ENCODE measurements at regions not wholly inside any gene's neighbourhood (a gene's known extent, or its start where the extent isn't known, plus 50 kb on each side); places are given as distances from the start of the nearest gene placed in this dataset.

DNA sequence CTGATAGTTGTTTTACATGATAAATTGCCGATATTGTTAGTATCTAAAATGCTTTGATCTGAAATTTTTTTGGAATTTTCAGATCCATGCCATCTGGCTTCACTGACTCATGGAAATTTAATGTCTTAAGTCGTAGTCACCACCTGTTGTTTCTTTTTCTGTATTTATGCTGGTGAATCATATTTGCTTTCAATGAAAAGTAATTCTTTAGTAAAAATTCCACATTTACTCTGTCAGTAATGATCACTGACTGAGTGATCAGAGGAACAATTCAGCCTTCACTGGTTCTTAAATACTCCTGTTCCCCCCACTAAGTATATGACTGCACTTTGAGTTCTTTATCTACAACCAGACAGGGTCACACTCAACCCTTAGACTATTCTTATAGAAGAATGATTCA lies 185.6 kb upstream of the NRIP1 start:
- Histone ChIP-seq H4K20me1 (replicated peaks; ENCODE audit: insufficient read depth) (no peaks in the 10 kb centered on the region), H2AFZ (no peak overlapping the region), H3K9me2 (ENCODE audit: insufficient read depth) (peaks cover 9% of the 10 kb centered on the region; the same call in 1 of the 2 replicates), H3F3A (replicated peaks; ENCODE audit: low read depth) (no peaks in the 10 kb centered on the region), H3K79me2 (replicated peaks; ENCODE audit: insufficient read depth) (no peaks in the 10 kb centered on the region), H3K4me3 (no peak overlapping the region), H3K27me3 (ENCODE audit: insufficient read depth) (peaks cover 3% of the 10 kb centered on the region), H3K4me2 (no peak overlapping the region), H3K4me1 (ENCODE audit: insufficient read depth) (no peaks in the 10 kb centered on the region), H3K27ac (ENCODE audit: low read depth) (no peak overlapping the region), H3K36me3 (ENCODE audit: insufficient read depth) (no peaks in the 10 kb centered on the region)
- peaks cover 3% of the 10 kb centered on the region for H3K27me3 Mint-ChIP-seq (ENCODE audit: insufficient read depth, low read depth, poor library complexity)
- H3K9me3 Mint-ChIP-seq: no peaks in the 10 kb centered on the region
- TF ChIP-seq ZNF114 (CRISPR knock-in tag; IDR thresholded peaks at IDR 0.05) (no peak), CREB1 (CRISPR knock-in tag; IDR thresholded peaks at IDR 0.05; ENCODE audit: low read depth) (no peak), STAT1 (IDR thresholded peaks at IDR 0.05; ENCODE audit: unreplicated experiment) (no peak), ZNF331 (CRISPR knock-in tag; IDR thresholded peaks at IDR 0.05; ENCODE audit: low read depth) (no peak), EZH2 (IDR thresholded peaks at IDR 0.05; ENCODE audit: low read depth, unreplicated experiment) (no peak), POLR2AphosphoS5 (IDR thresholded peaks at IDR 0.05; ENCODE audit: low read depth) (no peak)
- TF ChIP-seq, protein P1, sequence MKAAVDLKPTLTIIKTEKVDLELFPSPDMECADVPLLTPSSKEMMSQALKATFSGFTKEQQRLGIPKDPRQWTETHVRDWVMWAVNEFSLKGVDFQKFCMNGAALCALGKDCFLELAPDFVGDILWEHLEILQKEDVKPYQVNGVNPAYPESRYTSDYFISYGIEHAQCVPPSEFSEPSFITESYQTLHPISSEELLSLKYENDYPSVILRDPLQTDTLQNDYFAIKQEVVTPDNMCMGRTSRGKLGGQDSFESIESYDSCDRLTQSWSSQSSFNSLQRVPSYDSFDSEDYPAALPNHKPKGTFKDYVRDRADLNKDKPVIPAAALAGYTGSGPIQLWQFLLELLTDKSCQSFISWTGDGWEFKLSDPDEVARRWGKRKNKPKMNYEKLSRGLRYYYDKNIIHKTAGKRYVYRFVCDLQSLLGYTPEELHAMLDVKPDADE (IDR thresholded peaks at IDR 0.05): no peak
- TF ChIP-seq, protein P2, sequence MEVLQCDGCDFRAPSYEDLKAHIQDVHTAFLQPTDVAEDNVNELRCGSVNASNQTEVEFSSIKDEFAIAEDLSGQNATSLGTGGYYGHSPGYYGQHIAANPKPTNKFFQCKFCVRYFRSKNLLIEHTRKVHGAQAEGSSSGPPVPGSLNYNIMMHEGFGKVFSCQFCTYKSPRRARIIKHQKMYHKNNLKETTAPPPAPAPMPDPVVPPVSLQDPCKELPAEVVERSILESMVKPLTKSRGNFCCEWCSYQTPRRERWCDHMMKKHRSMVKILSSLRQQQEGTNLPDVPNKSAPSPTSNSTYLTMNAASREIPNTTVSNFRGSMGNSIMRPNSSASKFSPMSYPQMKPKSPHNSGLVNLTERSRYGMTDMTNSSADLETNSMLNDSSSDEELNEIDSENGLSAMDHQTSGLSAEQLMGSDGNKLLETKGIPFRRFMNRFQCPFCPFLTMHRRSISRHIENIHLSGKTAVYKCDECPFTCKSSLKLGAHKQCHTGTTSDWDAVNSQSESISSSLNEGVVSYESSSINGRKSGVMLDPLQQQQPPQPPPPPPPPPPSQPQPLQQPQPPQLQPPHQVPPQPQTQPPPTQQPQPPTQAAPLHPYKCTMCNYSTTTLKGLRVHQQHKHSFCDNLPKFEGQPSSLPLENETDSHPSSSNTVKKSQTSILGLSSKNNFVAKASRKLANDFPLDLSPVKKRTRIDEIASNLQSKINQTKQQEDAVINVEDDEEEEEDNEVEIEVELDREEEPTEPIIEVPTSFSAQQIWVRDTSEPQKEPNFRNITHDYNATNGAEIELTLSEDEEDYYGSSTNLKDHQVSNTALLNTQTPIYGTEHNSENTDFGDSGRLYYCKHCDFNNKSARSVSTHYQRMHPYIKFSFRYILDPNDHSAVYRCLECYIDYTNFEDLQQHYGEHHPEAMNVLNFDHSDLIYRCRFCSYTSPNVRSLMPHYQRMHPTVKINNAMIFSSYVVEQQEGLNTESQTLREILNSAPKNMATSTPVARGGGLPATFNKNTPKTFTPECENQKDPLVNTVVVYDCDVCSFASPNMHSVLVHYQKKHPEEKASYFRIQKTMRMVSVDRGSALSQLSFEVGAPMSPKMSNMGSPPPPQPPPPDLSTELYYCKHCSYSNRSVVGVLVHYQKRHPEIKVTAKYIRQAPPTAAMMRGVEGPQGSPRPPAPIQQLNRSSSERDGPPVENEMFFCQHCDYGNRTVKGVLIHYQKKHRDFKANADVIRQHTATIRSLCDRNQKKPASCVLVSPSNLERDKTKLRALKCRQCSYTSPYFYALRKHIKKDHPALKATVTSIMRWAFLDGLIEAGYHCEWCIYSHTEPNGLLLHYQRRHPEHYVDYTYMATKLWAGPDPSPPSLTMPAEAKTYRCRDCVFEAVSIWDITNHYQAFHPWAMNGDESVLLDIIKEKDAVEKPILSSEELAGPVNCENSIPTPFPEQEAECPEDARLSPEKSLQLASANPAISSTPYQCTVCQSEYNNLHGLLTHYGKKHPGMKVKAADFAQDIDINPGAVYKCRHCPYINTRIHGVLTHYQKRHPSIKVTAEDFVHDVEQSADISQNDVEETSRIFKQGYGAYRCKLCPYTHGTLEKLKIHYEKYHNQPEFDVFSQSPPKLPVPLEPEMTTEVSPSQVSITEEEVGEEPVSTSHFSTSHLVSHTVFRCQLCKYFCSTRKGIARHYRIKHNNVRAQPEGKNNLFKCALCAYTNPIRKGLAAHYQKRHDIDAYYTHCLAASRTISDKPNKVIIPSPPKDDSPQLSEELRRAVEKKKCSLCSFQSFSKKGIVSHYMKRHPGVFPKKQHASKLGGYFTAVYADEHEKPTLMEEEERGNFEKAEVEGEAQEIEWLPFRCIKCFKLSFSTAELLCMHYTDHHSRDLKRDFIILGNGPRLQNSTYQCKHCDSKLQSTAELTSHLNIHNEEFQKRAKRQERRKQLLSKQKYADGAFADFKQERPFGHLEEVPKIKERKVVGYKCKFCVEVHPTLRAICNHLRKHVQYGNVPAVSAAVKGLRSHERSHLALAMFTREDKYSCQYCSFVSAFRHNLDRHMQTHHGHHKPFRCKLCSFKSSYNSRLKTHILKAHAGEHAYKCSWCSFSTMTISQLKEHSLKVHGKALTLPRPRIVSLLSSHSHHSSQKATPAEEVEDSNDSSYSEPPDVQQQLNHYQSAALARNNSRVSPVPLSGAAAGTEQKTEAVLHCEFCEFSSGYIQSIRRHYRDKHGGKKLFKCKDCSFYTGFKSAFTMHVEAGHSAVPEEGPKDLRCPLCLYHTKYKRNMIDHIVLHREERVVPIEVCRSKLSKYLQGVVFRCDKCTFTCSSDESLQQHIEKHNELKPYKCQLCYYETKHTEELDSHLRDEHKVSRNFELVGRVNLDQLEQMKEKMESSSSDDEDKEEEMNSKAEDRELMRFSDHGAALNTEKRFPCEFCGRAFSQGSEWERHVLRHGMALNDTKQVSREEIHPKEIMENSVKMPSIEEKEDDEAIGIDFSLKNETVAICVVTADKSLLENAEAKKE (CRISPR knock-in tag; IDR thresholded peaks at IDR 0.05): no peak
- TF ChIP-seq, protein P3, sequence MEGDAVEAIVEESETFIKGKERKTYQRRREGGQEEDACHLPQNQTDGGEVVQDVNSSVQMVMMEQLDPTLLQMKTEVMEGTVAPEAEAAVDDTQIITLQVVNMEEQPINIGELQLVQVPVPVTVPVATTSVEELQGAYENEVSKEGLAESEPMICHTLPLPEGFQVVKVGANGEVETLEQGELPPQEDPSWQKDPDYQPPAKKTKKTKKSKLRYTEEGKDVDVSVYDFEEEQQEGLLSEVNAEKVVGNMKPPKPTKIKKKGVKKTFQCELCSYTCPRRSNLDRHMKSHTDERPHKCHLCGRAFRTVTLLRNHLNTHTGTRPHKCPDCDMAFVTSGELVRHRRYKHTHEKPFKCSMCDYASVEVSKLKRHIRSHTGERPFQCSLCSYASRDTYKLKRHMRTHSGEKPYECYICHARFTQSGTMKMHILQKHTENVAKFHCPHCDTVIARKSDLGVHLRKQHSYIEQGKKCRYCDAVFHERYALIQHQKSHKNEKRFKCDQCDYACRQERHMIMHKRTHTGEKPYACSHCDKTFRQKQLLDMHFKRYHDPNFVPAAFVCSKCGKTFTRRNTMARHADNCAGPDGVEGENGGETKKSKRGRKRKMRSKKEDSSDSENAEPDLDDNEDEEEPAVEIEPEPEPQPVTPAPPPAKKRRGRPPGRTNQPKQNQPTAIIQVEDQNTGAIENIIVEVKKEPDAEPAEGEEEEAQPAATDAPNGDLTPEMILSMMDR (conservative IDR thresholded peaks at IDR 0.05; ENCODE audit: low read depth in 2 of 2): no peak
- TF ChIP-seq, protein P4, sequence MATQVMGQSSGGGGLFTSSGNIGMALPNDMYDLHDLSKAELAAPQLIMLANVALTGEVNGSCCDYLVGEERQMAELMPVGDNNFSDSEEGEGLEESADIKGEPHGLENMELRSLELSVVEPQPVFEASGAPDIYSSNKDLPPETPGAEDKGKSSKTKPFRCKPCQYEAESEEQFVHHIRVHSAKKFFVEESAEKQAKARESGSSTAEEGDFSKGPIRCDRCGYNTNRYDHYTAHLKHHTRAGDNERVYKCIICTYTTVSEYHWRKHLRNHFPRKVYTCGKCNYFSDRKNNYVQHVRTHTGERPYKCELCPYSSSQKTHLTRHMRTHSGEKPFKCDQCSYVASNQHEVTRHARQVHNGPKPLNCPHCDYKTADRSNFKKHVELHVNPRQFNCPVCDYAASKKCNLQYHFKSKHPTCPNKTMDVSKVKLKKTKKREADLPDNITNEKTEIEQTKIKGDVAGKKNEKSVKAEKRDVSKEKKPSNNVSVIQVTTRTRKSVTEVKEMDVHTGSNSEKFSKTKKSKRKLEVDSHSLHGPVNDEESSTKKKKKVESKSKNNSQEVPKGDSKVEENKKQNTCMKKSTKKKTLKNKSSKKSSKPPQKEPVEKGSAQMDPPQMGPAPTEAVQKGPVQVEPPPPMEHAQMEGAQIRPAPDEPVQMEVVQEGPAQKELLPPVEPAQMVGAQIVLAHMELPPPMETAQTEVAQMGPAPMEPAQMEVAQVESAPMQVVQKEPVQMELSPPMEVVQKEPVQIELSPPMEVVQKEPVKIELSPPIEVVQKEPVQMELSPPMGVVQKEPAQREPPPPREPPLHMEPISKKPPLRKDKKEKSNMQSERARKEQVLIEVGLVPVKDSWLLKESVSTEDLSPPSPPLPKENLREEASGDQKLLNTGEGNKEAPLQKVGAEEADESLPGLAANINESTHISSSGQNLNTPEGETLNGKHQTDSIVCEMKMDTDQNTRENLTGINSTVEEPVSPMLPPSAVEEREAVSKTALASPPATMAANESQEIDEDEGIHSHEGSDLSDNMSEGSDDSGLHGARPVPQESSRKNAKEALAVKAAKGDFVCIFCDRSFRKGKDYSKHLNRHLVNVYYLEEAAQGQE (IDR thresholded peaks at IDR 0.05; ENCODE audit: unreplicated experiment): no peak
- ATAC-seq (no peak), DNase-seq (ENCODE audit: low spot score) (no peak)
- no peak overlapping the region for H3K4me3 Mint-ChIP-seq
- no peak overlapping the region for H3K27ac Mint-ChIP-seq
- H3K36me3 Mint-ChIP-seq (ENCODE audit: low read depth): no peaks in the 10 kb centered on the region
- no peaks in the 10 kb centered on the region for H3K4me1 Mint-ChIP-seq

Data from GM23338 (cell line).